Kidney (tissue), 13 donors: ENCODE measurements at regions not wholly inside any gene's neighbourhood (a gene's known extent, or its start where the extent isn't known, plus 50 kb on each side); places are given as distances from the start of the nearest gene placed in this dataset.

Experiments
- DNase-seq, 5 donors: peaks; one replicate each; pipeline ENCODE4 v3.0.0-alpha.2; 2013 to 2020
- FAIRE-seq: peaks from 2 replicates; lab custom pipeline; 2012; peaks lifted over from hg19 to GRCh38; lab: Jason Lieb, UNC
- H3K27ac ChIP-seq, 2 donors: one replicate each; pipeline ENCODE4 v1.7.0; 2013; ENCODE audit warnings: low read depth in 2 of 2, low read length in 2 of 2, inconsistent platforms in 1 of 2
- H3K27me3 ChIP-seq: one replicate; pipeline ENCODE4 v1.7.1; 2013; ENCODE audit warnings: low read length, inconsistent platforms; ENCODE audit not compliant: control insufficient read depth, insufficient read depth
- H3K36me3 ChIP-seq, 3 donors: one replicate each; pipeline versions ENCODE4 v1.7.0 to v1.7.1; 2013; ENCODE audit warnings: low read length in 3 of 3, control low read depth in 1 of 3, inconsistent platforms in 1 of 3; ENCODE audit not compliant: insufficient read depth in 3 of 3, control insufficient read depth in 2 of 3
- H3K4me1 ChIP-seq, 3 donors: one replicate each; pipeline versions ENCODE4 v1.7.0 to v1.7.1; 2013; ENCODE audit warnings: low read length in 3 of 3, inconsistent platforms in 1 of 3, low read depth in 1 of 3; ENCODE audit not compliant: control insufficient read depth in 2 of 3, insufficient read depth in 2 of 3
- H3K4me3 ChIP-seq, 3 donors: one replicate each; pipeline versions ENCODE4 v1.7.0 to v1.8.1; 2013; ENCODE audit warnings: low read length in 3 of 3, control low read depth in 1 of 3, inconsistent platforms in 1 of 3
- H3K9ac ChIP-seq, 3 donors: one replicate each; pipeline versions ENCODE4 v1.7.0 to v1.7.1; 2013; ENCODE audit warnings: low read length in 3 of 3, control low read depth in 1 of 3, inconsistent platforms in 1 of 3
- H3K9me3 ChIP-seq, 3 donors: one replicate each; pipeline versions ENCODE4 v1.7.0 to v1.7.1; 2013; ENCODE audit warnings: low read length in 3 of 3, control low read depth in 1 of 3, inconsistent platforms in 1 of 3; ENCODE audit not compliant: control insufficient read depth in 2 of 3, insufficient read depth in 1 of 3
- CTCF ChIP-seq: IDR thresholded peaks from 3 replicates; pipeline ENCODE4 v1.5.1; 2012; ENCODE audit warnings: mild to moderate bottlenecking, moderate library complexity, borderline replicate concordance; ENCODE audit not compliant: insufficient read depth; ENCODE audit errors: extremely low read depth
- intact Hi-C: fragments of 100-400 bp; cut with DNase I; formaldehyde crosslinking; loops from one replicate; pipeline ENCODE4 v1.11.1; 2022
- donor health status: control.
- donor health status: control.
- donor health status: control.
- donor health status: control.
- donor health status: control.
- donor health status: DM: yes; HTN: yes; CAD: no.
- donor health status: Normal renal cell carcinoma (clear cell type).

DNA sequence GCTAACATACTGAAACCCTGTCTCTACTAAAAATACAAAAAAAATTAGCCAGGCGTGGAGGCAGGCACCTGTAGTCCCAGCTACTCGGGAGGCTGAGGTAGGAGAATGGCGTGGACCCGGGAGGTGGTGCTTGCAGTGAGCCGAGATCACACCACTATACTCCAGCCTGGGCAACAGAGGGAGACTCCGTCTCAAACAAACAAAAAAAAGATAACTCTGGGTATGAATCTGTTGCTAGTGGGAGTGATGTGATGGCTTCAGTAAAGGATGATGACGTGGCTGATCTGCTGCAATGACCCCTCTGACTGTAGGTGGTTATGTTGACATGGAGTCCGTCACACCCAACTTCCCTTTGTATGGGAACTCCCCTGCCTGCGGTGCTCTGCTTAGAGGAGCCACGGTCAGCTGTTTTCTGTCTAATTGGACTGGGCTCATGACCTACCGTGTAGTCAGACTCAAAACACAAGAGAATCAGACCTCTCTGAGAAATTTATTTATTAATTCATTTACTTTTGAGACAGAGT lies 59.1 kb upstream of the MED13L start:
- DNase-seq = no peak
- intact Hi-C loops = no loop called here
- H3K4me1 ChIP-seq = no peaks in the 10 kb centered on the region
- no peaks in the 10 kb centered on the region for H3K27me3 ChIP-seq
- H3K36me3 ChIP-seq = no peaks in the 10 kb centered on the region
- H3K27ac ChIP-seq = no peak overlapping the region
- no peak for TF ChIP-seq CTCF
- no peaks in the 10 kb centered on the region for H3K9me3 ChIP-seq
- FAIRE-seq = no peak
- no peak overlapping the region for H3K4me3 ChIP-seq
- H3K9ac ChIP-seq = no peak overlapping the region

GRCh38 chr12:116337312-116337711 lies 59.8 kb upstream of the MED13L start:
- Histone ChIP-seq H3K36me3 (no peaks in the 10 kb centered on the region), H3K27me3 (no peaks in the 10 kb centered on the region), H3K9ac (no peak overlapping the region), H3K4me1 (no peaks in the 10 kb centered on the region), H3K27ac (no peak overlapping the region), H3K9me3 (no peaks in the 10 kb centered on the region), H3K4me3 (no peak overlapping the region)
- no peak for TF ChIP-seq CTCF
- intact Hi-C loops = no loop called here
- no peak for DNase-seq
- no peak for FAIRE-seq

DNA sequence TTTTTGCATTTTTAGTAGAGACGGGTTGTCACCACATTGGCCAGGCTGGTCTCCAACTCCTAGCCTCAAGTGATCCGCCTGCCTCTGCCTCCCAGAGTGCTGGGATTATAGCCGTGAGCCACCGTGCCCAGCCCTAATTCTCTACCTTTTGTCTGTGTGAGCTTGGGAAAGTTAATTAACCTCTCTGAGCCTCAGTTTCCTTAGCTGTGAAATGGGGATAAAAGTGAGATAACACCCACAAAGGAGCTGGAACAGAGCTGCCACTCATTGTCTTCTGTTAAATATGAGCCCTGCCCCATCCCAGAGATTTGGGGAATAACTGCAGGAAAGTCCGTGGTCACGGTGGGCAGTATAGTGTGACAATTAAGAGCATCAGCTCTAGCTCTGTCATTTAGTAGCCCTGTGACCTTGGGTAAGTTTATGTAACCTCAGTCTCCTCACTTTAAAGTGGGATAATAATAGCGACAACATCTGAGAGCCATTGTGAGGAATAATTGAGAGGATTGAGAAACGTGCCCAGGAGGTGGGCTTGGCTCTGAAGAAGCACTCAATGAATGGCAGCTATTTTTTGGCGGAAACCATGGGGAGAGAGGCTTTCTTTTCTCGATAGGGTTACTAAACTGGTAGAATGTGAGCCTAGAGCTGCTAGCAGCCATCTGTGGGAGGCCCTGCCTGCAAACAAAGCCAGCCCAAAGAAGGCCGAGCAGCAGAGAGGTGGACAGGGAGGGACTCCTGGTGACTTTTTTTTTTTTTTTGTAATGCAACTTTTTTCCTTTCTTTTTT lies 60.8 kb upstream of the MED13L start:
- no peak for TF ChIP-seq CTCF
- no peaks in the 10 kb centered on the region for H3K36me3 ChIP-seq
- no peaks in the 10 kb centered on the region for H3K4me1 ChIP-seq
- no peak overlapping the region for H3K4me3 ChIP-seq
- peaks cover 0 to under 1% (median 0%) of the 10 kb centered on the region in 3 donors for H3K9me3 ChIP-seq
- FAIRE-seq = no peak
- H3K27me3 ChIP-seq = no peaks in the 10 kb centered on the region
- intact Hi-C loops = no loop called here
- H3K9ac ChIP-seq = no peak overlapping the region
- DNase-seq = no peak
- H3K27ac ChIP-seq = no peak overlapping the region
